T-cell (primary cell): ENCODE measurements at regions not wholly inside any gene's neighbourhood (a gene's known extent, or its start where the extent isn't known, plus 50 kb on each side); places are given as distances from the start of the nearest gene placed in this dataset.
"Not testable (repeated sequence)": the region's sequence is repeated elsewhere in the genome, so short reads cannot be mapped to it uniquely, and the experiment has no call there.

ENCODE experiments used
- ATAC-seq, 4 experiments: fragments of 200-7000 bp in 3 of 4; fragments of 150-1000 bp in 1 of 4; cut with Tn5 transposase; replicated peaks in 1 of 4; 1 replicate in 3 of 4; 2 replicates in 1 of 4; pipeline ENCODE4 v1.10.0; 2021; ENCODE audit warnings: moderate library complexity in 3 of 4, mild to moderate bottlenecking in 2 of 4, moderate number of reproducible peaks in 1 of 4
- CTCF ChIA-PET, 2 donors: fragments of 300-600 bp; sonication (Branson Sonifier 250); formaldehyde crosslinking; loops; one replicate each; lab custom pipeline; 2022; ENCODE audit warnings: antibody characterized with exemption in 2 of 2; lab: Charles Lee
- POLR2A ChIA-PET, 2 donors: fragments of 300-600 bp; sonication (Branson Sonifier 250); formaldehyde crosslinking; loops; one replicate each; lab custom pipeline; 2022; ENCODE audit warnings: antibody characterized with exemption in 2 of 2; lab: Charles Lee
- DNase-seq, 35 experiments: peaks; one replicate each; pipeline versions ENCODE4 v3.0.0 to v3.0.0-alpha.2; 2013 to 2023
- H3K27ac ChIP-seq: one replicate; pipeline ENCODE4 v1.5.1; 2013; ENCODE audit warnings: low read length
- H3K27me3 ChIP-seq, 2 experiments: replicated peaks in 1 of 2; 1 replicate in 1 of 2; 2 replicates in 1 of 2; pipeline versions ENCODE4 v1.6.1 to v1.7.0; 2013; ENCODE audit warnings: low read length in 1 of 2, mixed read lengths in 1 of 2; ENCODE audit not compliant: control insufficient read depth in 2 of 2, insufficient read depth in 2 of 2; ENCODE audit errors: extremely low read depth in 1 of 2
- H3K36me3 ChIP-seq, 2 donors: 1 replicate in 1 of 2; 2 replicates in 1 of 2; pipeline versions ENCODE4 v1.6.1 to v1.7.0; 2013; ENCODE audit warnings: low read length in 1 of 2; ENCODE audit not compliant: control insufficient read depth in 2 of 2, insufficient read depth in 1 of 2; ENCODE audit errors: extremely low read depth in 1 of 2
- H3K4me1 ChIP-seq, 2 experiments: 1 replicate in 1 of 2; 2 replicates in 1 of 2; pipeline versions ENCODE4 v1.6.1 to v1.7.0; 2013; ENCODE audit warnings: low read length in 2 of 2, mixed read lengths in 1 of 2; ENCODE audit not compliant: insufficient read depth in 2 of 2, control insufficient read depth in 1 of 2; ENCODE audit errors: extremely low read depth in 1 of 2
- H3K4me3 ChIP-seq, 2 donors: 1 replicate in 1 of 2; 2 replicates in 1 of 2; pipeline versions ENCODE4 v1.5.1 to v1.7.0; 2013; ENCODE audit warnings: mild to moderate bottlenecking in 2 of 2, low read length in 1 of 2, moderate library complexity in 1 of 2; ENCODE audit not compliant: control insufficient read depth in 1 of 2; ENCODE audit errors: extremely low read depth in 1 of 2
- H3K9me3 ChIP-seq: 2 replicates; pipeline ENCODE4 v1.7.0; 2013
- H3K27ac Mint-ChIP-seq, 2 donors: one replicate each; pipeline ENCODE4 v1.8.0; 2020 to 2021; ENCODE audit warnings: mild to moderate bottlenecking in 2 of 2, mixed read lengths in 2 of 2
- H3K27me3 Mint-ChIP-seq, 2 donors: one replicate each; pipeline ENCODE4 v1.8.0; 2021 to 2022; ENCODE audit warnings: mixed read lengths in 2 of 2
- H3K36me3 Mint-ChIP-seq: one replicate; pipeline ENCODE4 v1.8.0; 2021; ENCODE audit warnings: mixed read lengths
- H3K4me1 Mint-ChIP-seq, 3 donors: one replicate each; pipeline ENCODE4 v1.8.0; 2020 to 2022; ENCODE audit warnings: mixed read lengths in 3 of 3, mild to moderate bottlenecking in 1 of 3
- H3K4me3 Mint-ChIP-seq, 3 donors: one replicate each; pipeline ENCODE4 v1.8.0; 2020 to 2022; ENCODE audit warnings: mild to moderate bottlenecking in 3 of 3, mixed read lengths in 3 of 3, moderate library complexity in 3 of 3
- H3K9me3 Mint-ChIP-seq, 3 donors: one replicate each; pipeline ENCODE4 v1.8.0; 2020 to 2022; ENCODE audit warnings: mixed read lengths in 3 of 3
- WGBS: methylation state at CpG from one replicate; pipeline ENCODE4 v1.1.5; 2013; ENCODE audit warnings: missing lambda C conversion rate; ENCODE audit not compliant: insufficient coverage; 5-methylcytosine and 5-hydroxymethylcytosine counted together

DNA sequence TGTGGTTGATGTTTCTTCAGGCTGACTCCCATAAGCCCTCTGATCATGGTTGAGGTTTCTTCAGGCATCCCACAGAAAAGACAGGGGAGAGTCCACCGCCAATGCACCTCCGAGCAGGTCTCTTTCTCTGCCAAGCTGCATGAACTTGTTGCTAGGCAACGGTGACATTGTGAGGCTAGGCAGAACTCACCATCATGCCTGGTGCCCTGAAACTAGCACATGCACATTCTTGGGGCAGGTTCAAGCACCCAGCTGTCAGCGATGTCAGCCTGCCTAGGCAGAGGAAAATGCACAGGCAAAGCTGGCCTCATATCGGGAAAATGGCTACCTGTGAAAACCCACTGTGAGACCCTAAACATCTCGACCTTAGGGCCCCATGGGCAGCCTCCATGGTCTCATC lies 64.4 kb upstream of the TSPY4 start:
- not testable (repeated sequence) for H3K27ac Mint-ChIP-seq

DNA sequence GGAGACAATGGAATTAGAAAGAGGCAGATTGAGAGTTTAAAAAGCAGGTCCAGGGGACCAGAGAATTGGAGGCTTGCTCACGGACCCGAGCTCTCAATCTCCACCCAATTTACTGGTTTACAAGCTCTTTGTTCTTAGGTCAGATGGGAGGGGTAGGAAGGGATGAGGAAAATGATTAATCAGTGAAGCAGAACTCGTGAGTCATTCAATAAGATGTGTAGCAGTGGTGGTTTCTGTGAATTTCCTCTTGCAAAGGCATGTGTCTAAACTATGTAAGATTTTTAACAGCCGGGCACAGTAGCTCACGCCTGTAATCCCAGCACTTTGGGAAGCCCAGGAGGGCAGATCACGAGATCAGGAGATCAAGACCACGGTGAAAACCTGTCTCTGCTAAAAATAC lies 58.4 kb upstream of the TSPY4 start:
- H3K9me3 ChIP-seq, H3K9me3 Mint-ChIP-seq, H3K36me3 Mint-ChIP-seq, POLR2A ChIA-PET, H3K27ac ChIP-seq, H3K4me1 Mint-ChIP-seq, H3K27me3 Mint-ChIP-seq, CTCF ChIA-PET, H3K27me3 ChIP-seq, H3K36me3 ChIP-seq, DNase-seq, H3K4me3 Mint-ChIP-seq, ATAC-seq, H3K27ac Mint-ChIP-seq, H3K4me1 ChIP-seq, H3K4me3 ChIP-seq: not testable (repeated sequence)
- WGBS = no CpG with 5 or more reads among the region's 7 CpGs

More for the DNA sequence above, 64.4 kb upstream of the TSPY4 start:
- H3K4me3 Mint-ChIP-seq, CTCF ChIA-PET, H3K36me3 ChIP-seq, H3K27me3 ChIP-seq, ATAC-seq, H3K4me3 ChIP-seq, H3K4me1 ChIP-seq, H3K36me3 Mint-ChIP-seq, H3K27ac ChIP-seq, DNase-seq, H3K9me3 ChIP-seq, H3K9me3 Mint-ChIP-seq, H3K4me1 Mint-ChIP-seq, POLR2A ChIA-PET, H3K27me3 Mint-ChIP-seq: not testable (repeated sequence)
- 73% methylated on average over 3 of the region's 6 CpGs for WGBS
